ENCODE measurements at regions not wholly inside any gene's neighbourhood (a gene's known extent, or its start where the extent isn't known, plus 50 kb on each side); places are given as distances from the start of the nearest gene placed in this dataset.

- H3K79me2 ChIP-seq (replicated peaks; ENCODE audit: insufficient read depth, low read length): no peaks in the 10 kb centered on the region
- H3K4me3 ChIP-seq (ENCODE audit: low read length): no peak overlapping the region
- H3K4me2 ChIP-seq (ENCODE audit: low read length): no peak overlapping the region
- H3K9me3 ChIP-seq (ENCODE audit: low read length): no peaks in the 10 kb centered on the region
- H3K36me3 ChIP-seq (ENCODE audit: insufficient read depth, low read length): no peaks in the 10 kb centered on the region
- H3K9me2 ChIP-seq (ENCODE audit: insufficient read depth, low read length): no peaks in the 10 kb centered on the region
- H3K9ac ChIP-seq (ENCODE audit: low read length): no peak overlapping the region
- H3F3A ChIP-seq (ENCODE audit: insufficient read depth, low read length, poor library complexity, severe bottlenecking): no peaks in the 10 kb centered on the region
- H3K27ac ChIP-seq (ENCODE audit: low read length): no peak overlapping the region
- no peak for TF ChIP-seq EP300 (conservative IDR thresholded peaks at IDR 0.05; ENCODE audit: poor library complexity, severe bottlenecking)
- TF ChIP-seq TAF1 (IDR thresholded peaks at IDR 0.05; ENCODE audit: low read depth): no peak
- TF ChIP-seq CTCF (IDR thresholded peaks at IDR 0.05; ENCODE audit: poor library complexity, severe bottlenecking): no peak
- TF ChIP-seq POLR2AphosphoS5 (IDR thresholded peaks at IDR 0.05): no peak
- TF ChIP-seq SMC3 (conservative IDR thresholded peaks at IDR 0.05; ENCODE audit: poor library complexity): no peak
- no peak for TF ChIP-seq EZH2 (IDR thresholded peaks at IDR 0.05; ENCODE audit: borderline replicate concordance, insufficient read depth, low read length, poor library complexity, severe bottlenecking)
- no peak for TF ChIP-seq MXI1 (conservative IDR thresholded peaks at IDR 0.05; ENCODE audit: poor library complexity, severe bottlenecking)
- TF ChIP-seq RAD21 (conservative IDR thresholded peaks at IDR 0.05): no peak
- no peaks in the 10 kb centered on the region for H3K27me3 ChIP-seq (ENCODE audit: insufficient read depth, low read depth, low read length)
- H2AFZ ChIP-seq (ENCODE audit: low read depth, low read length): no peak overlapping the region
- H4K20me1 ChIP-seq (ENCODE audit: insufficient read depth): no peaks in the 10 kb centered on the region
Measured at GRCh38 chr6:4559281-4559875, 216.8 kb upstream of the CDYL start.

GRCh38 chr6:4554645-4555044 lies 221.6 kb upstream of the CDYL start:
- Histone ChIP-seq H4K20me1 (ENCODE audit: insufficient read depth) (no peaks in the 10 kb centered on the region), H3K36me3 (ENCODE audit: insufficient read depth, low read length) (no peaks in the 10 kb centered on the region)
- TF ChIP-seq CTCF (IDR thresholded peaks at IDR 0.05; ENCODE audit: poor library complexity, severe bottlenecking): no peak
- no peak for TF ChIP-seq TAF1 (IDR thresholded peaks at IDR 0.05; ENCODE audit: low read depth)
- no peak for TF ChIP-seq POLR2AphosphoS5 (IDR thresholded peaks at IDR 0.05)
- TF ChIP-seq RAD21 (conservative IDR thresholded peaks at IDR 0.05): no peak
- TF ChIP-seq REST (IDR thresholded peaks at IDR 0.05; ENCODE audit: borderline replicate concordance): no peak
- no peak for TF ChIP-seq SMC3 (conservative IDR thresholded peaks at IDR 0.05; ENCODE audit: poor library complexity)
- TF ChIP-seq EP300 (conservative IDR thresholded peaks at IDR 0.05; ENCODE audit: poor library complexity, severe bottlenecking): no peak
- no peak for TF ChIP-seq EZH2 (IDR thresholded peaks at IDR 0.05; ENCODE audit: borderline replicate concordance, insufficient read depth, low read length, poor library complexity, severe bottlenecking)
- no peak for TF ChIP-seq MXI1 (conservative IDR thresholded peaks at IDR 0.05; ENCODE audit: poor library complexity, severe bottlenecking)

More at GRCh38 chr6:4554645-4555044, 221.6 kb upstream of the CDYL start:
- no peak overlapping the region for H3K4me2 ChIP-seq (ENCODE audit: low read length)
- H3K4me3 ChIP-seq (ENCODE audit: low read length): no peak overlapping the region
- no peaks in the 10 kb centered on the region for H3K9me3 ChIP-seq (ENCODE audit: low read length)
- H3K9me2 ChIP-seq (ENCODE audit: insufficient read depth, low read length): no peaks in the 10 kb centered on the region
- H3K27ac ChIP-seq (ENCODE audit: low read length): no peak overlapping the region
- H3K79me2 ChIP-seq (replicated peaks; ENCODE audit: insufficient read depth, low read length): no peaks in the 10 kb centered on the region
- no peak overlapping the region for H2AFZ ChIP-seq (ENCODE audit: low read depth, low read length)
- H3K9ac ChIP-seq (ENCODE audit: low read length): no peak overlapping the region
- no peaks in the 10 kb centered on the region for H3K27me3 ChIP-seq (ENCODE audit: insufficient read depth, low read depth, low read length)
- no peaks in the 10 kb centered on the region for H3F3A ChIP-seq (ENCODE audit: insufficient read depth, low read length, poor library complexity, severe bottlenecking)
